ENCODE measurements at regions not wholly inside any gene's neighbourhood (a gene's known extent, or its start where the extent isn't known, plus 50 kb on each side); places are given as distances from the start of the nearest gene placed in this dataset.

- TF ChIP-seq, protein P1, sequence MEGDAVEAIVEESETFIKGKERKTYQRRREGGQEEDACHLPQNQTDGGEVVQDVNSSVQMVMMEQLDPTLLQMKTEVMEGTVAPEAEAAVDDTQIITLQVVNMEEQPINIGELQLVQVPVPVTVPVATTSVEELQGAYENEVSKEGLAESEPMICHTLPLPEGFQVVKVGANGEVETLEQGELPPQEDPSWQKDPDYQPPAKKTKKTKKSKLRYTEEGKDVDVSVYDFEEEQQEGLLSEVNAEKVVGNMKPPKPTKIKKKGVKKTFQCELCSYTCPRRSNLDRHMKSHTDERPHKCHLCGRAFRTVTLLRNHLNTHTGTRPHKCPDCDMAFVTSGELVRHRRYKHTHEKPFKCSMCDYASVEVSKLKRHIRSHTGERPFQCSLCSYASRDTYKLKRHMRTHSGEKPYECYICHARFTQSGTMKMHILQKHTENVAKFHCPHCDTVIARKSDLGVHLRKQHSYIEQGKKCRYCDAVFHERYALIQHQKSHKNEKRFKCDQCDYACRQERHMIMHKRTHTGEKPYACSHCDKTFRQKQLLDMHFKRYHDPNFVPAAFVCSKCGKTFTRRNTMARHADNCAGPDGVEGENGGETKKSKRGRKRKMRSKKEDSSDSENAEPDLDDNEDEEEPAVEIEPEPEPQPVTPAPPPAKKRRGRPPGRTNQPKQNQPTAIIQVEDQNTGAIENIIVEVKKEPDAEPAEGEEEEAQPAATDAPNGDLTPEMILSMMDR (IDR thresholded peaks at IDR 0.05), result no peak
- TF ChIP-seq POLR2A (IDR thresholded peaks at IDR 0.05), result no peak
These were observed 206.5 kb downstream of the TMEM182 start for GRCh38 chr2:102968375-102968774.
